ENCODE measurements at regions not wholly inside any gene's neighbourhood (a gene's known extent, or its start where the extent isn't known, plus 50 kb on each side); places are given as distances from the start of the nearest gene placed in this dataset.

DNA sequence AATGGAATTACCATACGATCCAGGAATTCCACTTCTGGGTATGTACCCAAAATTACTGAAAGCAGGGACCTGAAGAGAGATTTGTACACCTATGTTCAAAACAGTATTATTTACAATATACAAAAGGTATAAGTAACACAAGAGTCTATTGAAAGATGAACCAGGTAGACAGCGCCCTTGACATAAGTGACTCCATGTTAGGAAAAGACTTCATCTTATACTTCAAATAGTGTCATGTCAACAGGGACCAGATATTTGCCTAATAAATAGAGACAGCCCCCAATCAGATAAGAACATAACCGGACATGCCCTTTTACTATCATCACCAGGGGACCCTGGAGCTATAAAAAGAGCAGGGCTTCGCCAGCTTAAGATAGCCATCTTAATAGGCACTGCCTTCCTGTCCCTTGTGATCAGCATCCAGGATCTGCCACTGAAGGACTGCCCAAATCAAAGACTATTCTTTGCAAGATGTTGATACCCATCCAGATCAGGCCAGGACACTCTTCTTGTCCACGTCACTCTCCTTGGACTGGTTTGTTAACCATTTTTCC, 309.0 kb upstream of the SULF2 start:
- no peaks in the 10 kb centered on the region for H3K9me3 ChIP-seq (ENCODE audit: control insufficient read depth in 1 of 2, low read length in 2 of 2)
- no peaks in the 10 kb centered on the region for H3K4me1 ChIP-seq (ENCODE audit: control insufficient read depth in 1 of 2, insufficient read depth in 2 of 2, low read length in 2 of 2)
- H3K27ac ChIP-seq (ENCODE audit: low read length) = no peak overlapping the region
- no peaks in the 10 kb centered on the region for H3K36me3 ChIP-seq (ENCODE audit: control insufficient read depth in 1 of 2, insufficient read depth in 2 of 2, low read length in 2 of 2)
- no peak overlapping the region for H3K4me3 ChIP-seq (ENCODE audit: low read depth in 1 of 2, low read length in 2 of 2)
- no peaks in the 10 kb centered on the region for H3K27me3 ChIP-seq (ENCODE audit: low read depth, low read length)

DNA sequence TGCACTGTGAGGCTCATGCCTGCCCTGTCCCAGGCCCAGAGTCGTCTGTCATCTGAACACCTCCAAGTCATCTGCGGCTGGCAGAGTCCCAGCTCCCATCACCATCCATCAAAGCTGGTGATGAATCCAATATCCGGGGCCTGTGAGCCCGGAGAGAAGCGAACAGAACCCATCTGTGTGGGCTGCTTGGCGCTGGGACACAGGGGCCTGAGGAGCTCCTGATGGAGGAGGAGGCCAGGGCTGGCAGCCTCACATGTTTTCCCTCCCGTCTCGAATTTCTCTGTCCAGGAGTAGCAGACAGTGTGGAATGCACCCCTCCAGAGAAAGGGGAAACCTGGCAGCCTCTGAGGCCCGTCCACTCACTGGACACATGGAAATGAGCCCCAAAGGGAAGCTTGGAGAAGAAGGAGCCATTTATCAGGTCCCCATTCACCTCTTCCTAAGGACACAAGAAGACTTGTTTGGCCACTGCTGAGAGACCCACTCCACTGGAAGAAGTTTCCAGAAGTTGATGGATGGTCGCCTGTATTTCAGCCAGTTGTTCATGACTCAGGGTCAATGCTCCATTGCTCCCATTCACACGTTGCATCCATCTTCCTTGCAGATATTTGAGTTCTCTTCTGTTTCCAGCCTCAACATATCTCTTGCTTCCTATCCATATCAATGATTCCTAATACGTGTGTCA, 307.5 kb upstream of the SULF2 start:
- H3K27me3 ChIP-seq (ENCODE audit: low read depth, low read length) = no peaks in the 10 kb centered on the region
- no peak overlapping the region for H3K4me3 ChIP-seq (ENCODE audit: low read depth in 1 of 2, low read length in 2 of 2)
- H3K27ac ChIP-seq (ENCODE audit: low read length) = no peak overlapping the region
- no peaks in the 10 kb centered on the region for H3K4me1 ChIP-seq (ENCODE audit: control insufficient read depth in 1 of 2, insufficient read depth in 2 of 2, low read length in 2 of 2)
- H3K9me3 ChIP-seq (ENCODE audit: control insufficient read depth in 1 of 2, low read length in 2 of 2) = no peaks in the 10 kb centered on the region
- H3K36me3 ChIP-seq (ENCODE audit: control insufficient read depth in 1 of 2, insufficient read depth in 2 of 2, low read length in 2 of 2) = no peaks in the 10 kb centered on the region

DNA sequence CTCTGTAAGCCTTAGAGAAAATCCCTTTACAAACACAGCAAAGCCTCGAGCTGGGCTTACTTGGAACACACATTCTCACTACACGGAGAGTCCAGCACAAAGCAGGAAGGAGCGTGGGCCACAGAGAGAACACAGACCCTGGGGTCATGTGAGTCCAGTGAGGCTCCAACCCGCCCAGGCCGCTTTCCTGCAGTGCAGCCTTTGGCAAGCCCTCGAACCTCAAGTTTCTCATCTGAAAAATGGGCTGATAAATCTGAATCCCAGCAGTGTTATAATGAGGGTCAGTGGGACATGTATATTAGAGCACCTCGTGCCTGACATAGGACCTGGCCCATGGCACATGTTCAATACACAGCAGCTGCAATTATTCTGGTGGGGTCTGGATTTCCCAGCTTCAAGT, 305.5 kb upstream of the SULF2 start:
- H3K4me3 ChIP-seq (ENCODE audit: low read depth in 1 of 2, low read length in 2 of 2) = no peak overlapping the region
- no peaks in the 10 kb centered on the region for H3K9me3 ChIP-seq (ENCODE audit: control insufficient read depth in 1 of 2, low read length in 2 of 2)
- no peaks in the 10 kb centered on the region for H3K36me3 ChIP-seq (ENCODE audit: control insufficient read depth in 1 of 2, insufficient read depth in 2 of 2, low read length in 2 of 2)
- H3K27me3 ChIP-seq (ENCODE audit: low read depth, low read length) = no peaks in the 10 kb centered on the region
- no peaks in the 10 kb centered on the region for H3K4me1 ChIP-seq (ENCODE audit: control insufficient read depth in 1 of 2, insufficient read depth in 2 of 2, low read length in 2 of 2)
- H3K27ac ChIP-seq (ENCODE audit: low read length) = no peak overlapping the region

DNA sequence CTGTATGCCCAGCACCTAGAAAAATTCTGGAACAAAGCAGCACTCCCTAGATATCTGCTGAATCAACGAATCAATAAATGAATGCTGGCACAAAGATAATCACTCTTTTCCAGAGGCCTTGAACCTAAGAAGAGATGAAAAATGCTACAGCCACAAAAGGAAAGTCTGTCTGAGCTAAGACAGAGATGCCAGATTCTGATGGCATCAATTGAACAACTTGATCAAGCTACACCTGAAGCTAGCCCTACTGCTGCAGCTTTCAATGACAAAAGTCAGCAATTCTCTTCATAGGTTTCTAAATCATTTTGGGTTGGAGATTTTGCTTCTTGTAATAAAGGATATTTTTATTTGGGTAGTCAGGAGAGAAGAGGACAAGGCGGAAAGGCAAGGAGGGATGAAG, 305.0 kb upstream of the SULF2 start:
- H3K9me3 ChIP-seq (ENCODE audit: control insufficient read depth in 1 of 2, low read length in 2 of 2) = no peaks in the 10 kb centered on the region
- no peak overlapping the region for H3K4me3 ChIP-seq (ENCODE audit: low read depth in 1 of 2, low read length in 2 of 2)
- no peak overlapping the region for H3K27ac ChIP-seq (ENCODE audit: low read length)
- no peaks in the 10 kb centered on the region for H3K27me3 ChIP-seq (ENCODE audit: low read depth, low read length)
- no peaks in the 10 kb centered on the region for H3K4me1 ChIP-seq (ENCODE audit: control insufficient read depth in 1 of 2, insufficient read depth in 2 of 2, low read length in 2 of 2)
- no peaks in the 10 kb centered on the region for H3K36me3 ChIP-seq (ENCODE audit: control insufficient read depth in 1 of 2, insufficient read depth in 2 of 2, low read length in 2 of 2)

DNA sequence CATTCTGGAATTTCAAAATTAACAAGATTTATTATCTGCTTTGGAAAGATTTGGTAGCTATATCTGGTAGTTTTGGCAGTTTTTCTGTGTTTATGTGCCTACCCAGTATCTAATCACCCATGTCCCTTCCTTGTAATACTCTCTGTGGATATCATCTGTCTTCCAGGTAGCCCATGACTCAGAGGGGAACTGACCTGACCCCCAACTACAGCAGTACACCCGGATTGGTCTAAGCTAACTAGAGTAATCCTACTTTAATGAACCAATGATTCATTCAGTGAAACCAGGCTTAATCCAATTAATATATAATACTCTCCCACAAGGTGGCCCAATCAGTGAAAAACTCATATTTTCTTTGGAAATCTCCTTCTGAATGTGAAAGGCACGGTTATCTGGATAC, 295.3 kb upstream of the SULF2 start:
- no peaks in the 10 kb centered on the region for H3K36me3 ChIP-seq (ENCODE audit: control insufficient read depth in 1 of 2, insufficient read depth in 2 of 2, low read length in 2 of 2)
- H3K27me3 ChIP-seq (ENCODE audit: low read depth, low read length) = no peaks in the 10 kb centered on the region
- H3K4me1 ChIP-seq (ENCODE audit: control insufficient read depth in 1 of 2, insufficient read depth in 2 of 2, low read length in 2 of 2) = no peaks in the 10 kb centered on the region
- no peak overlapping the region for H3K4me3 ChIP-seq (ENCODE audit: low read depth in 1 of 2, low read length in 2 of 2)
- H3K27ac ChIP-seq (ENCODE audit: low read length) = no peak overlapping the region
- H3K9me3 ChIP-seq (ENCODE audit: control insufficient read depth in 1 of 2, low read length in 2 of 2) = no peaks in the 10 kb centered on the region

DNA sequence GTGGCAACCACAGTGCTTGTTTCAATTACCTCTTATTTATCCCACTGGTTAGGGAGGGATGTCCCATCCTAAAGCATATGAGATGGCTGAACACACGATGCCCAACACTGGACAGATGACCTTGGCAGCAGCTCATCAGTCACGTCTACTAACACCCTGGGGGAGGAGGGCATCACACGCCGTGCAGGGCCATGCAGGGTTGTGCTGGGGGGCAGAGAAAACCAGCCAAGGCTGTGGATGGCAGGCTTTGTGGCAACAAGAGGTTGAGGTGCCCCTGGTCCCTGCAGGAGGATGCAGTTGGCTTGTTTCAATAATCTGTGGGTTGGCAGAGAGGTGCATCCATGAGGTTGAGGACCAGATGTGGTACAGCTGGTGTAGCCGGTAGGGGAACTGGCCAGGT, 293.7 kb upstream of the SULF2 start:
- Histone ChIP-seq H3K4me3 (ENCODE audit: low read depth in 1 of 2, low read length in 2 of 2) (no peak overlapping the region), H3K27ac (ENCODE audit: low read length) (no peak overlapping the region), H3K27me3 (ENCODE audit: low read depth, low read length) (no peaks in the 10 kb centered on the region), H3K36me3 (ENCODE audit: control insufficient read depth in 1 of 2, insufficient read depth in 2 of 2, low read length in 2 of 2) (no peaks in the 10 kb centered on the region), H3K4me1 (ENCODE audit: control insufficient read depth in 1 of 2, insufficient read depth in 2 of 2, low read length in 2 of 2) (no peaks in the 10 kb centered on the region), H3K9me3 (ENCODE audit: control insufficient read depth in 1 of 2, low read length in 2 of 2) (no peaks in the 10 kb centered on the region)

DNA sequence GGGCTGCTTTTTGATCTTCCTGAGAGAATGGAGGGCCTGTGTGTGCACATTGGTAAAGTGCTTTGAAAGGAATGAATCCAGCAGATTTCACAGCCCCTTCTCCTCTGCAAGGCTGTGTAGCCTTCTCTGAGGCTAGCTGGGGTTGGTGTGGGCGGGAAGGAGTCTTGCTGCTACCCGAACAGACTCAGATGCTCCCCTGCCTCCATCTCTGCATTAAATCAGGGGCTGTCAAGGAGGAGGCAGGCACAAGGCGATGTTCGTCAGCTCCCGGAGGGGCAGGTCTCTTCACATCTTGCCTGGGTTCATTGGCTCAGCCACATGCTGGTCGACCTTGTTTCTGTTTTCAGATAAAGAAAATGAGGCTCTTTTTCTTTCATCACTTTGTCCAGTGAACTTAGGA, 291.5 kb upstream of the SULF2 start:
- Histone ChIP-seq H3K9me3 (ENCODE audit: control insufficient read depth in 1 of 2, low read length in 2 of 2) (no peaks in the 10 kb centered on the region), H3K27me3 (ENCODE audit: low read depth, low read length) (no peaks in the 10 kb centered on the region), H3K36me3 (ENCODE audit: control insufficient read depth in 1 of 2, insufficient read depth in 2 of 2, low read length in 2 of 2) (no peaks in the 10 kb centered on the region), H3K4me1 (ENCODE audit: control insufficient read depth in 1 of 2, insufficient read depth in 2 of 2, low read length in 2 of 2) (no peaks in the 10 kb centered on the region), H3K4me3 (ENCODE audit: low read depth in 1 of 2, low read length in 2 of 2) (no peak overlapping the region), H3K27ac (ENCODE audit: low read length) (no peak overlapping the region)

DNA sequence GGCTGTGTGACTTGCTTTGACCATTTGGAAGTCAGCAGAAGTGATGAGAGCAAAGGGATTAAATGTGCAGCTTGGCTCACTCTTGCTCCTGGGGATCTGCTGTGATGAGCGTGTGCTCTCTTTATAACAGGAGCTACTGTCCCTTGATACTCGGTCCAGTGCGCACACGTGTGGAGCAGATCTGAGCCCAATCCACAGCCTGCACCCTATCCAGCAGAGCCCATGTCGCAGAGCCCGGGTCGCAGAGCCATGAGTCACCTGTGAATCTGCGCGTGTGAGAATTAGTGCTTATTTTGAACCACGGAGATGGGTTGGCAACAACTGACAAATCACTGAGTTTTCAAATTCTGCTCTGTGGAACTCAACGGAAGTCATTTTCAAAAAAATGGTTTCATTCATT, 291.0 kb upstream of the SULF2 start:
- H3K9me3 ChIP-seq (ENCODE audit: control insufficient read depth in 1 of 2, low read length in 2 of 2) = no peaks in the 10 kb centered on the region

DNA sequence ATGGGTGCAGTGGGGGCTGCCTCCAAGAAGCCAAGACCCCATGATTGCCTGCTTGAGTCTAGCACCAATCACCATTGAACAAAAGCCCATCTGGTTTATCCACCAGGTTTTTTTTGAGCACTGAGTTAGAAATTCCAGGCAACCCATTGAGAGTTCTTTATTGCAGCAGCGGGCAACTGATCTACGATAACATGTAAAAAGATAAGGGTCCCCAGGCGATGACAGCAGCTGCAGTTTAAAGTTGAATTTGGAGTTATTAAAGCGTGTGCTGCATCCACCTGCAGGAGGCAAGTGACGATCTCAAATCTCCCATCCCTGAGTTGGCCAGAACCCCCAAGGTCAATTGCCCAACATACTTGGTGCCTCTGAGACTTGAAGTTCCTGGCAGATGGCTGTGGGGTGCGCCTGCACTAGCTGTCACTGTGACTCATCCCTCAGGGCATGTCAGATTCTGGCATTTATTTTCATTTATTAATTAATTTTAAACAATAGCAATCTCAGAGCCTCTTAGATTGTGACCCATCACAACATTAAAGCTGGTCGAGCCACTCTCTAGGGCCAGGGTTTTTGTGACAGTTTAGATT, 290.4 kb upstream of the SULF2 start:
- H3K4me1 ChIP-seq (ENCODE audit: control insufficient read depth in 1 of 2, insufficient read depth in 2 of 2, low read length in 2 of 2) = no peaks in the 10 kb centered on the region
- no peak overlapping the region for H3K27ac ChIP-seq (ENCODE audit: low read length)
- H3K4me3 ChIP-seq (ENCODE audit: low read depth in 1 of 2, low read length in 2 of 2) = no peak overlapping the region
- H3K27me3 ChIP-seq (ENCODE audit: low read depth, low read length) = no peaks in the 10 kb centered on the region
- H3K36me3 ChIP-seq (ENCODE audit: control insufficient read depth in 1 of 2, insufficient read depth in 2 of 2, low read length in 2 of 2) = no peaks in the 10 kb centered on the region
- no peaks in the 10 kb centered on the region for H3K9me3 ChIP-seq (ENCODE audit: control insufficient read depth in 1 of 2, low read length in 2 of 2)

More for the DNA sequence above, 291.0 kb upstream of the SULF2 start:
- Histone ChIP-seq H3K36me3 (ENCODE audit: control insufficient read depth in 1 of 2, insufficient read depth in 2 of 2, low read length in 2 of 2) (no peaks in the 10 kb centered on the region), H3K4me1 (ENCODE audit: control insufficient read depth in 1 of 2, insufficient read depth in 2 of 2, low read length in 2 of 2) (no peaks in the 10 kb centered on the region), H3K27ac (ENCODE audit: low read length) (no peak overlapping the region), H3K27me3 (ENCODE audit: low read depth, low read length) (no peaks in the 10 kb centered on the region), H3K4me3 (ENCODE audit: low read depth in 1 of 2, low read length in 2 of 2) (no peak overlapping the region)

DNA sequence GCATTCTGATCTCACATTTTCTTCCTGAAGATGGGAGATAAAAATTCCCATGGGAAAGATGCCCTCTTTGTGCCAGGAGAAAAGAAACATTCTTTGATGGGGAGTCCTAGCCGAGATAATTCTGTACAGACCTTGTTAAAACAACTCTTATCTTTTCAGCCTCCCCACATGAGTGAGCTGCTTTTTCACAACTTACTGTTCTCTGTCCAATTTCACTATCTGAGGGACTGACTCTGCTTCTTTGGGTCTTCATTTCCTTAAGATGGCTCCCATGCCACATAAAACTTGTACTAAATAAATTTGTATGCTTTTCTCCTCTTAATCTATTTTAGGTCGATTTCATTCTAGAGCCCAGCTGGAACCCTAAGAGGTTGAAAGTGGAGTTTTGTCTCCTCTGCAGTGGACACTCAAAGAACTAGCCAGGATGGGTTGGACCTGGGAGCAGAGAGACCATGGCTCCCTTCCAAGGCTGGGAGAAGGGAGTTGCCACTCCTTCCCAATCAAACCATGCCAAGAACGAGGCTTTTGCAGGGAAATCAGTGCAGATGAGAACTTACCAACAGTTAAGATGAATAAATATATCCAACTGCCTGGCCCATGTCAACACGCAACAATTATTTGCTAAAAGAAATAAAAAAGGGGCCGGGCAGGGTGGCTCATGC, 285.8 kb upstream of the SULF2 start:
- Histone ChIP-seq H3K4me3 (ENCODE audit: low read depth in 1 of 2, low read length in 2 of 2) (no peak overlapping the region), H3K27me3 (ENCODE audit: low read depth, low read length) (no peaks in the 10 kb centered on the region), H3K27ac (ENCODE audit: low read length) (no peak overlapping the region), H3K9me3 (ENCODE audit: control insufficient read depth in 1 of 2, low read length in 2 of 2) (no peaks in the 10 kb centered on the region), H3K36me3 (ENCODE audit: control insufficient read depth in 1 of 2, insufficient read depth in 2 of 2, low read length in 2 of 2) (no peaks in the 10 kb centered on the region), H3K4me1 (ENCODE audit: control insufficient read depth in 1 of 2, insufficient read depth in 2 of 2, low read length in 2 of 2) (no peaks in the 10 kb centered on the region)

DNA sequence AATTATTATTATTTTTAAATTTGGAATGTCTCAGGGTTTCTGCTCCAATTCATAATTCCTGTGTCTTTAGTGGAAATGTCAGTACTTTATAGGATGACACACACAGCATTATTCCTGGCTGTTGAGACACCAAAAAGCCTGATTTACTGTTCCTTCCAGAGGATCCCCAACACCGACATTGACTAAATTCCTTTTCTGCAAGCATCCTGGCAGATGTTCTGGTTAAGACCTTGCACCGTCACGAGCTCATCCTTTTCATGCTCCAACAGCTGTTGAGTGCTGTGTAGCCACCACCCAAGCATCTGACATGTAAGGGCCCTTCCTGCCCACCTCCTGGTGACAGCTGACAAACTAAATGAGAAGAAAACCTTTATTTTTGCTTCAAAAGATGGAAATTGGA, 284.3 kb upstream of the SULF2 start:
- Histone ChIP-seq H3K4me3 (ENCODE audit: low read depth in 1 of 2, low read length in 2 of 2) (no peak overlapping the region), H3K4me1 (ENCODE audit: control insufficient read depth in 1 of 2, insufficient read depth in 2 of 2, low read length in 2 of 2) (no peaks in the 10 kb centered on the region), H3K9me3 (ENCODE audit: control insufficient read depth in 1 of 2, low read length in 2 of 2) (no peaks in the 10 kb centered on the region), H3K27me3 (ENCODE audit: low read depth, low read length) (no peaks in the 10 kb centered on the region), H3K36me3 (ENCODE audit: control insufficient read depth in 1 of 2, insufficient read depth in 2 of 2, low read length in 2 of 2) (no peaks in the 10 kb centered on the region), H3K27ac (ENCODE audit: low read length) (no peak overlapping the region)

Measured in muscle layer of duodenum (tissue), 2 donors.